ENCODE measurements at regions not wholly inside any gene's neighbourhood (a gene's known extent, or its start where the extent isn't known, plus 50 kb on each side); places are given as distances from the start of the nearest gene placed in this dataset.

GRCh38 chr12:93130366-93131054 is 201.4 kb upstream of the EEA1 start:
- TF ChIP-seq CTCF (IDR thresholded peaks at IDR 0.05) = no peak
- Mint-ChIP-seq H3K4me1 (peaks cover 53% of the 10 kb centered on the region), H3K36me3 (ENCODE audit: low read depth) (no peaks in the 10 kb centered on the region), H3K27ac (peak overlapping the region; percentile 87), H3K9me3 (no peaks in the 10 kb centered on the region), H3K4me3 (no peak overlapping the region), H3K27me3 (ENCODE audit: low read depth, poor library complexity) (peaks cover 4% of the 10 kb centered on the region)
- no peak for DNase-seq

- peaks cover 4% of the 10 kb centered on the region for H3K27me3 Mint-ChIP-seq (ENCODE audit: low read depth, poor library complexity)
- TF ChIP-seq CTCF (IDR thresholded peaks at IDR 0.05) = no peak
- peaks cover 64% of the 10 kb centered on the region for H3K4me1 Mint-ChIP-seq
- H3K36me3 Mint-ChIP-seq (ENCODE audit: low read depth) = no peaks in the 10 kb centered on the region
- DNase-seq = no peak
- H3K27ac Mint-ChIP-seq = peak overlapping the region; percentile 18
- H3K4me3 Mint-ChIP-seq = no peak overlapping the region
- no peaks in the 10 kb centered on the region for H3K9me3 Mint-ChIP-seq
Observed at GRCh38 chr12:93133361-93133760, 204.3 kb upstream of the EEA1 start.

GRCh38 chr12:93134175-93134890 is 205.2 kb upstream of the EEA1 start:
- H3K4me1 Mint-ChIP-seq = peaks cover 74% of the 10 kb centered on the region
- H3K27ac Mint-ChIP-seq = peak overlapping the region; percentile 98
- TF ChIP-seq CTCF (IDR thresholded peaks at IDR 0.05) = no peak
- no peaks in the 10 kb centered on the region for H3K9me3 Mint-ChIP-seq
- no peaks in the 10 kb centered on the region for H3K36me3 Mint-ChIP-seq (ENCODE audit: low read depth)
- no peak for DNase-seq
- peak overlapping the region; percentile 19 for H3K4me3 Mint-ChIP-seq
- H3K27me3 Mint-ChIP-seq (ENCODE audit: low read depth, poor library complexity) = peaks cover 3% of the 10 kb centered on the region

- no peak for TF ChIP-seq CTCF (IDR thresholded peaks at IDR 0.05)
- no peaks in the 10 kb centered on the region for H3K27me3 Mint-ChIP-seq (ENCODE audit: low read depth, poor library complexity)
- H3K4me1 Mint-ChIP-seq = peaks cover 80% of the 10 kb centered on the region
- no peaks in the 10 kb centered on the region for H3K9me3 Mint-ChIP-seq
- no peaks in the 10 kb centered on the region for H3K36me3 Mint-ChIP-seq (ENCODE audit: low read depth)
- no peak for DNase-seq
- peak overlapping the region; percentile 98 for H3K27ac Mint-ChIP-seq
- peak overlapping the region; percentile 44 for H3K4me3 Mint-ChIP-seq
Observed at GRCh38 chr12:93134893-93135285, 205.8 kb upstream of the EEA1 start.

GRCh38 chr12:93135286-93136239 is 206.5 kb upstream of the EEA1 start:
- no peaks in the 10 kb centered on the region for H3K9me3 Mint-ChIP-seq
- H3K27ac Mint-ChIP-seq = peak overlapping the region; percentile 98
- H3K4me1 Mint-ChIP-seq = peaks cover 77% of the 10 kb centered on the region
- H3K27me3 Mint-ChIP-seq (ENCODE audit: low read depth, poor library complexity) = no peaks in the 10 kb centered on the region
- peak overlapping the region; percentile 44 for H3K4me3 Mint-ChIP-seq
- no peaks in the 10 kb centered on the region for H3K36me3 Mint-ChIP-seq (ENCODE audit: low read depth)
- no peak for DNase-seq
- no peak for TF ChIP-seq CTCF (IDR thresholded peaks at IDR 0.05)
